CD4-positive, alpha-beta memory T cell (primary cell): ENCODE measurements at regions not wholly inside any gene's neighbourhood (a gene's known extent, or its start where the extent isn't known, plus 50 kb on each side); places are given as distances from the start of the nearest gene placed in this dataset.

Source experiments
- CTCF ChIA-PET: fragments of 350-600 bp; sonication (Branson Sonifier 250); formaldehyde crosslinking; loops from one replicate; lab custom pipeline; 2021; ENCODE audit warnings: inconsistent platforms; ENCODE audit not compliant: partially characterized antibody; lab: Charles Lee
- POLR2A ChIA-PET: fragments of 350-600 bp; sonication (Branson Sonifier 250); formaldehyde crosslinking; loops from one replicate; lab custom pipeline; 2021; ENCODE audit not compliant: partially characterized antibody; lab: Charles Lee
- DNase-seq, 5 donors: peaks; one replicate each; pipeline versions ENCODE4 v3.0.0 to v3.0.0-alpha.2; 2020 to 2022; ENCODE audit warnings: mixed read lengths in 1 of 5
- H3K27ac ChIP-seq: one replicate; pipeline ENCODE4 v1.7.0; 2013; ENCODE audit warnings: low read depth, low read length
- H3K27me3 ChIP-seq: 2 replicates; pipeline ENCODE4 v1.7.0; 2013; ENCODE audit warnings: mild to moderate bottlenecking, low read length, moderate library complexity; ENCODE audit not compliant: insufficient read depth
- H3K36me3 ChIP-seq: 2 replicates; pipeline ENCODE4 v1.7.0; 2013; ENCODE audit warnings: mild to moderate bottlenecking, low read length, moderate library complexity; ENCODE audit not compliant: insufficient read depth
- H3K4me1 ChIP-seq: 2 replicates; pipeline ENCODE4 v1.7.0; 2013; ENCODE audit warnings: mild to moderate bottlenecking, low read length, moderate library complexity; ENCODE audit not compliant: insufficient read depth
- H3K4me3 ChIP-seq, 2 donors: one replicate each; pipeline ENCODE4 v1.7.0; 2013; ENCODE audit warnings: low read length in 2 of 2, mild to moderate bottlenecking in 1 of 2
- H3K9me3 ChIP-seq, 2 donors: one replicate each; pipeline ENCODE4 v1.7.0; 2013; ENCODE audit warnings: low read length in 2 of 2, control low read depth in 1 of 2; ENCODE audit not compliant: control insufficient read depth in 1 of 2
- H3K27ac Mint-ChIP-seq, 7 donors: one replicate each; pipeline ENCODE4 v1.8.0; 2020 to 2021; ENCODE audit warnings: mixed read lengths in 7 of 7, mild to moderate bottlenecking in 6 of 7, inconsistent platforms in 3 of 7, moderate library complexity in 3 of 7
- H3K27me3 Mint-ChIP-seq, 2 donors: one replicate each; pipeline ENCODE4 v1.8.0; 2020 to 2021; ENCODE audit warnings: mixed read lengths in 2 of 2
- H3K36me3 Mint-ChIP-seq, 2 donors: one replicate each; pipeline ENCODE4 v1.8.0; 2020 to 2021; ENCODE audit warnings: mixed read lengths in 2 of 2, inconsistent platforms in 1 of 2, mild to moderate bottlenecking in 1 of 2
- H3K4me1 Mint-ChIP-seq, 4 donors: one replicate each; pipeline ENCODE4 v1.8.0; 2020 to 2021; ENCODE audit warnings: mixed read lengths in 4 of 4, mild to moderate bottlenecking in 1 of 4
- H3K4me3 Mint-ChIP-seq, 8 donors: one replicate each; pipeline ENCODE4 v1.8.0; 2020 to 2021; ENCODE audit warnings: mixed read lengths in 8 of 8, mild to moderate bottlenecking in 7 of 8, moderate library complexity in 6 of 8, inconsistent platforms in 3 of 8
- H3K9me3 Mint-ChIP-seq, 8 donors: one replicate each; pipeline ENCODE4 v1.8.0; 2020 to 2021; ENCODE audit warnings: mixed read lengths in 8 of 8, mild to moderate bottlenecking in 5 of 8, inconsistent platforms in 3 of 8, moderate library complexity in 1 of 8
- intact Hi-C: fragments of 100-400 bp; cut with micrococcal nuclease; formaldehyde crosslinking; loops from one replicate; pipeline ENCODE4 v1.15.1; 2023

DNA sequence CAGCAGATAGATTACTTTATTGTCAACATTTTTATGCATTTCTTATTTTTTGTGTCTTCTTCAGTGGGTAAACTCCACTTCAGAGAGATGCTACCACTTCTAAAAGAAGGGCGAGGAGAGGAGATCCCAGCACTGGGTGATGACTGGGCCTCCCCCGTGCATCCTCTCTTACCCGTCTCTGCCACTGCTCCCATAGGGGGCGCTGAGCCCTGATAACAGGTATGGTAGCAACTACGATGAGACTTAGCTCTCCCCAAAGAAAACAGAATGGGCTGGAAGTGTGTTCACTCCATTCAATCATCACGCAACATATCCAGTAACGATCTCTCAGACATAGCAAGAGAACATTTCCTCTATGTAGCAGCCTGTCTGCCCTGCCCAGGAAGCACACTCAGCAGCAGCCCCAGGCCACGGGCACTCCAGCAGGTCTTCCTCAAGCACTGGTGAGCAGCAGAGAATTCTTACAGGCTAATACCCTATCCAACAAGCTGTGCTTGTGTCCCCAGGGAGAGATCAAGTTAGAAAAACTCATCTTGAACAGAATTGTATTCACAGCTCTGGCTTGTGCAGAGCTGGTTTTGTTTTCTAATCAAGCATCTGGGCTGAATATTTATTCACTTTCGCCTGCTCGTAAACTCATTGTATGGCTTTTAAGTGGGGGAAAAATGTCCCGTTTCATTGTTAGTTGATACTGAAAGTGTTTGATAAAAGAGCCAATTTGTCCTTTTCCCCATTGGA, 533.1 kb upstream of the CDH4 start:
- intact Hi-C loops, result no loop called here
- Mint-ChIP-seq H3K9me3 (peaks cover 0 to 4% (median 0%) of the 10 kb centered on the region in 8 donors), H3K4me1 (no peaks in the 10 kb centered on the region), H3K27ac (no peak overlapping the region), H3K36me3 (no peaks in the 10 kb centered on the region), H3K27me3 (peaks cover 1% of the 10 kb centered on the region in 2 donors), H3K4me3 (no peak overlapping the region)
- POLR2A ChIA-PET, result no interaction called here
- no peak for DNase-seq
- Histone ChIP-seq H3K9me3 (no peaks in the 10 kb centered on the region), H3K4me1 (no peaks in the 10 kb centered on the region), H3K27ac (no peak overlapping the region), H3K4me3 (no peak overlapping the region), H3K27me3 (no peaks in the 10 kb centered on the region), H3K36me3 (no peaks in the 10 kb centered on the region)
- CTCF ChIA-PET, result no interaction called here

DNA sequence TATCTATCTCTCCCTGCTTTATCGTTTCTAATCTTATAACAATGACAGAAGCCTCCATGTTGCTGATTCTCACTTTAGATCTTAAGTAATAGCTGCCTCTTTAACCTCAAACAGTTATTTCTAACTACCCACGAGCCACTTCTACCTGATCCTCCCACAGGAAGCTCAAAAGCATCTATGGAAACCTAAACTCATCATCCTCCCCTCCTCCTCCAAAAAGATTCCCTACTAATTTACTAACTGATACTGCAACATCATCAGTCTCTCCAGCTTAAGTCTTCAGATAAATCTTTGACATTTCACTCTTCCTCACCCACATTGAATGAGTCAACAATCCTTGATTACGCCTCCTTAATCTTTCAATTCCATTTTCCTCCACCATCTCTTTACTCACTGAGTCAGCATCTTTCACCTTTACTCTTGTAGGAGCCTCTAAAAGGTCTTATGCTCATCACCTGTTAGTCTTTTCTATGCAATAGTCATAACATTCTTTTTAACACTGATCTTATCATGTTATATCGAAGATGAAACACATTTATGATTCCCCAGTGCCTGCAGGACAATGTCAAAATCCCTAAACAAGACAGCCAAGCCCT, 526.7 kb upstream of the CDH4 start:
- no peaks in the 10 kb centered on the region for H3K27me3 ChIP-seq
- H3K36me3 Mint-ChIP-seq, result no peaks in the 10 kb centered on the region
- H3K36me3 ChIP-seq, result no peaks in the 10 kb centered on the region
- ChIA-PET CTCF (no interaction called here), POLR2A (no interaction called here)
- no peaks in the 10 kb centered on the region for H3K27me3 Mint-ChIP-seq
- no peak for DNase-seq
- H3K4me1 ChIP-seq, result no peaks in the 10 kb centered on the region
- no peaks in the 10 kb centered on the region for H3K4me1 Mint-ChIP-seq
- no peak overlapping the region for H3K4me3 ChIP-seq
- H3K27ac Mint-ChIP-seq, result no peak overlapping the region
- peaks cover 0 to 13% (median 4%) of the 10 kb centered on the region in 8 donors for H3K9me3 Mint-ChIP-seq
- no peak overlapping the region for H3K4me3 Mint-ChIP-seq
- H3K9me3 ChIP-seq, result no peaks in the 10 kb centered on the region
- intact Hi-C loops, result no loop called here
- H3K27ac ChIP-seq, result no peak overlapping the region

DNA sequence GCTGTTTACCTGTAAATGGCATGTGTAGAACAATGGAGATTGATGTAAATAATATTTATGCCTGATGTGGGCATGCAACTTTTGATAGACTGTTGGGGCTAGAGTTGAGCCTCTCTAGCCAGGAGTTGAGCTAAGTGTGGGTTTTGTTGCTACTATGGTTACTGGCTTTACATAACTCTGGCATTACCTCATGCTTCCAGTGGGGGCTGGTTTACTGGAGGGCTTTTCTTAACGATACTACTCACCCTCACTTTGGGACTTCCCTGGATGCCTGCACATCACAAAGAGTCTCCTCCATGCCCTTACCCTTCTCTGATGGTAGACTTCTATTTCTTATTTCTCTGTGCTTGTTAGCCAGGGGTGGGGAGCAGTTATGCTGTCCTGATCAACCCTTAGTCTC, 524.6 kb upstream of the CDH4 start:
- Histone ChIP-seq H3K9me3 (no peaks in the 10 kb centered on the region), H3K27me3 (no peaks in the 10 kb centered on the region), H3K4me1 (no peaks in the 10 kb centered on the region), H3K4me3 (no peak overlapping the region), H3K27ac (no peak overlapping the region), H3K36me3 (no peaks in the 10 kb centered on the region)
- Mint-ChIP-seq H3K9me3 (peaks cover 0 to 13% (median 4%) of the 10 kb centered on the region in 8 donors), H3K27me3 (no peaks in the 10 kb centered on the region), H3K4me3 (no peak overlapping the region), H3K4me1 (no peaks in the 10 kb centered on the region), H3K36me3 (no peaks in the 10 kb centered on the region), H3K27ac (no peak overlapping the region)
- no peak for DNase-seq
- ChIA-PET CTCF (no interaction called here), POLR2A (no interaction called here)
- intact Hi-C loops, result no loop called here

DNA sequence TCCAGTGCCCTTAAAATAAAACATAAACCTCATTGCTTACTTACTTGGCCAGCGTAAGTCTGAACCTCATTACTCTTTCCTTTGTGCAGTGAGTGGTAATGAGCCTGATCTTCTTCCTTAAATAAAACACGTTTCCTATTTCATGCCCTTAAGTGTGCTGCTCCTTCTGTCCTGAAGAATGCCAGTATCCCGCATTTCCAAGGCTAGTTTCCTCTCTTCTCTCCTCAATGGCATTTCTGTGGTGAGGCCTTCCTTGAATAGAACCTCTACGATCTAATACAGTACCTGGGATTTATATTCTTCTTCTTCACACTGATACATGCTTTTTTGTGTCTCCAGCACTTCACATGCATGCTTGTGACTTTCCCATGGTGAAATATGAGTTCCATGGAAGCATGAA, 523.4 kb upstream of the CDH4 start:
- ChIA-PET CTCF (no interaction called here), POLR2A (no interaction called here)
- Histone ChIP-seq H3K36me3 (no peaks in the 10 kb centered on the region), H3K27ac (no peak overlapping the region), H3K9me3 (no peaks in the 10 kb centered on the region), H3K4me3 (no peak overlapping the region), H3K27me3 (no peaks in the 10 kb centered on the region), H3K4me1 (no peaks in the 10 kb centered on the region)
- no peak overlapping the region for H3K4me3 Mint-ChIP-seq
- H3K36me3 Mint-ChIP-seq, result no peaks in the 10 kb centered on the region
- H3K27me3 Mint-ChIP-seq, result no peaks in the 10 kb centered on the region
- peaks cover 0 to 13% (median 4%) of the 10 kb centered on the region in 8 donors for H3K9me3 Mint-ChIP-seq
- DNase-seq, result no peak
- H3K4me1 Mint-ChIP-seq, result no peaks in the 10 kb centered on the region
- no peak overlapping the region for H3K27ac Mint-ChIP-seq
- intact Hi-C loops, result no loop called here

DNA sequence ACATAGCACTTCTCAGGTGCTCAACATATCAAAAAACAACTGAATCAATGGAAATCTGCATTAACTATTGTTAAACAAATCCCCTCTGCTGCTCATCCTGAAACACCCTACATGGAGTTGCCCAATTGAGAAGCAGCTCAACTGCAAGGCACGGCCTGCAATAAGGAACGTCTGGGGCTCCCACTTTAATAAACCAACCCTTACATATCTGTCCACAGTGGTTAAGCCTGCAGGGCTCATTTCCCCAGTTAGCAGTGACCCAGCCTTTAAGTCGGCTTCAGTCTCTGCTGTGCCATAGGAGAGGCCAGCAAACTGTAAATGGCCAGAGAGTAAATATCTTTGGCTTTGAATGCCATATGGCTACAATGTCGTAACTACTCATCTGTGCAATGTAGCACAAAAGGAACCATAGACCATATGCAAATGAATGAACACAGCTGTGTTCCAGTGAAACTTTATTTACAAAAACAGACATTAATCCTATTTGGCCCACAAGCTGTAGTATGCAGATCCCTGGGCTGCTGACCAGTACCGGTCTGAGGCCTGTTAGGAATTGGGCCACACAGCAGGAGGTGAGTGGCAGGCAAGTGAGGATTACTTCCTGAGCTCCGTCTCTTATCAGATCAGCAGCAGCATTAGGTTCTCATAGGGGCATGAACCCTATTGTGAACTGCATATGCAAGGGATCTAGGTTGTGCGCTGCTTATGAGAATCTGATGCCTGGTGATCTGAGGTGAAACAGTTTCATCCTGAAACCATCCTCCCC, 522.7 kb upstream of the CDH4 start:
- H3K4me1 Mint-ChIP-seq, result no peaks in the 10 kb centered on the region
- no peaks in the 10 kb centered on the region for H3K4me1 ChIP-seq
- no peak for DNase-seq
- H3K36me3 Mint-ChIP-seq, result no peaks in the 10 kb centered on the region
- H3K4me3 ChIP-seq, result no peak overlapping the region
- POLR2A ChIA-PET, result no interaction called here
- CTCF ChIA-PET, result no interaction called here
- H3K27ac ChIP-seq, result no peak overlapping the region
- H3K9me3 ChIP-seq, result no peaks in the 10 kb centered on the region
- H3K36me3 ChIP-seq, result no peaks in the 10 kb centered on the region
- no peaks in the 10 kb centered on the region for H3K27me3 Mint-ChIP-seq
- H3K9me3 Mint-ChIP-seq, result peaks cover 0 to 13% (median 4%) of the 10 kb centered on the region in 8 donors
- no peaks in the 10 kb centered on the region for H3K27me3 ChIP-seq
- no peak overlapping the region for H3K27ac Mint-ChIP-seq
- no peak overlapping the region for H3K4me3 Mint-ChIP-seq
- intact Hi-C loops, result no loop called here

DNA sequence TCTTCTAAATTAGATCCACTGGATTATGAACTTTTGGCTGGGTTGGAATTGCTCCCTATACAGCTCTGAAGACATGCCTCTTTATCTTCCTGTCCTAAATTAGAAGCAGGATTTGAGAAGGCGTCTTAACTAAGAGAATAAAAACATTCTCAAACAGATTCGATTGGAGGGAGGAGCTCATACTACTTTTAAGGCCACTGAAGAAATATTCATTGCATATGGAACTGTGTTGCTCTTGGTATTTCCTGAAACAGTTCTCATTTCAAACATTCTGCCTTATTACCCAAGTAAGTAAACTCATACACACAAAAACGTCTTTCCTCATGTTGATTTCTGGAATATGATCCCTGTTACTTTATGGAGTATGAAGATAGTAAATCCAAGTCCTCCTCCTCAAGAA, 519.7 kb upstream of the CDH4 start:
- Mint-ChIP-seq H3K9me3 (peaks cover 0 to 9% (median 4%) of the 10 kb centered on the region in 8 donors), H3K4me3 (no peak overlapping the region), H3K27me3 (no peaks in the 10 kb centered on the region), H3K27ac (no peak overlapping the region), H3K4me1 (no peaks in the 10 kb centered on the region), H3K36me3 (no peaks in the 10 kb centered on the region)
- Histone ChIP-seq H3K4me3 (no peak overlapping the region), H3K27ac (no peak overlapping the region), H3K9me3 (no peaks in the 10 kb centered on the region), H3K4me1 (no peaks in the 10 kb centered on the region), H3K36me3 (no peaks in the 10 kb centered on the region), H3K27me3 (no peaks in the 10 kb centered on the region)
- POLR2A ChIA-PET, result no interaction called here
- intact Hi-C loops, result no loop called here
- CTCF ChIA-PET, result no interaction called here
- DNase-seq, result no peak

DNA sequence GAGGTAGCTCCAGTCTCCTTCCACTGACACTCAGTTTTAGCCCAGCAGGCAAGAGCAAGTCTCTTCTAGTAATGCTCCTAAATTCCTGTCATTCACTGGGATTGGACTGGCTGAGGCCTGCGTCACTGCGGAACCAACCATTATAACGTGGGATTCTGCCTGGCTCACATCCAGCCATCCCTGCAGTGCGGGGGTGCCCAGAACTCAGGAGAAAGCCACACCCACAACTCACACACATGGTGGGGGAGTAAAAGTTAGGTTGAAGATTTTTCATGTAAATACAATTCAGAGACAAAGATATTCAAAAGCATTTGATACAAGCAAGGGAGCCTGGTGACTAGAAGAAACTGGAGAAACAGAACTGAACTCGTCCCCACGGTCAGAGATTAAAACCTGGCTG, 504.0 kb upstream of the CDH4 start:
- peaks cover 0 to 1% of the 10 kb centered on the region in 2 donors for H3K27me3 Mint-ChIP-seq
- no peaks in the 10 kb centered on the region for H3K4me1 ChIP-seq
- ChIA-PET POLR2A (no interaction called here), CTCF (no interaction called here)
- H3K36me3 ChIP-seq, result no peaks in the 10 kb centered on the region
- peaks cover 0 to 5% (median 0%) of the 10 kb centered on the region in 8 donors for H3K9me3 Mint-ChIP-seq
- intact Hi-C loops, result no loop called here
- no peak for DNase-seq
- no peaks in the 10 kb centered on the region for H3K4me1 Mint-ChIP-seq
- H3K4me3 Mint-ChIP-seq, result no peak overlapping the region
- no peak overlapping the region for H3K27ac Mint-ChIP-seq
- no peaks in the 10 kb centered on the region for H3K36me3 Mint-ChIP-seq
- no peaks in the 10 kb centered on the region for H3K27me3 ChIP-seq
- no peaks in the 10 kb centered on the region for H3K9me3 ChIP-seq
- H3K4me3 ChIP-seq, result no peak overlapping the region
- no peak overlapping the region for H3K27ac ChIP-seq
